ENCODE measurements at regions not wholly inside any gene's neighbourhood (a gene's known extent, or its start where the extent isn't known, plus 50 kb on each side); places are given as distances from the start of the nearest gene placed in this dataset.

DNA sequence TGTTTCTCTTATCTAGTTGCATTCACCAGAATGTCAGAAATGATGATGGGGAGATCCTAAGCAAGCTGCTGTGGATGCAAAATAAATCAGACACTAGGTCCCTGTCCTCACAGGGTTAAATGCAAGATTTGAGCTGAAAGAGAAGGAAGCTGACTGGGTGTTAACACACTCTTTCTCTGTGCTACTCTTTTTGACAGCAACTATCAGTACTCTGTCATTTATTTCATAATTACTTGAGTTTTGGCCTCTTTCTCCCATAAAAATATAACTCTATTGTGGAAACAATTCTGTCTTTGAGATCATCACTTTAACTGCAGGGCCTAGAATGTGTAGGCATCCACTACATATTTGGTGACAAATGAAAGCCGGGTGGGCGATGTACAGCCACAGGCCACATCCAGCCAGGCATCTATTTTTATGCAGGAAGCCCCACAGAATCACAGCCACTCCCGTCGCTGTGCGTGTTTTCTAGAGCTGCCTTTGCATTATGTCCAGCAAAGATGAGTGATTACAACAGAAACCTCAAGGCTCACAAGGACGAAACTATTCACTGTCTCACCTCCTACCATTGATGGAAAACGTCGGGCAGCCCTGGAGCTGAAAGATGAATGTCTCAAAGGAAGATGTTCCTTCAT is 849.0 kb downstream of the RNF144A start (continued):
- TF ChIP-seq, protein P1, sequence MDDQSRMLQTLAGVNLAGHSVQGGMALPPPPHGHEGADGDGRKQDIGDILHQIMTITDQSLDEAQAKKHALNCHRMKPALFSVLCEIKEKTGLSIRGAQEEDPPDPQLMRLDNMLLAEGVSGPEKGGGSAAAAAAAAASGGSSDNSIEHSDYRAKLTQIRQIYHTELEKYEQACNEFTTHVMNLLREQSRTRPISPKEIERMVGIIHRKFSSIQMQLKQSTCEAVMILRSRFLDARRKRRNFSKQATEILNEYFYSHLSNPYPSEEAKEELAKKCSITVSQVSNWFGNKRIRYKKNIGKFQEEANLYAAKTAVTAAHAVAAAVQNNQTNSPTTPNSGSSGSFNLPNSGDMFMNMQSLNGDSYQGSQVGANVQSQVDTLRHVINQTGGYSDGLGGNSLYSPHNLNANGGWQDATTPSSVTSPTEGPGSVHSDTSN (IDR thresholded peaks at IDR 0.05) = no peak
- TF ChIP-seq EHMT2 (IDR thresholded peaks at IDR 0.05; ENCODE audit: low read depth) (no peak), CHD4 (IDR thresholded peaks at IDR 0.05; ENCODE audit: borderline replicate concordance) (no peak), ZNF302 (CRISPR knock-in tag; IDR thresholded peaks at IDR 0.05) (no peak), EHF (CRISPR knock-in tag; IDR thresholded peaks at IDR 0.05) (no peak), JUNB (IDR thresholded peaks at IDR 0.05) (no peak), EP300 (IDR thresholded peaks at IDR 0.05) (no peak)

DNA sequence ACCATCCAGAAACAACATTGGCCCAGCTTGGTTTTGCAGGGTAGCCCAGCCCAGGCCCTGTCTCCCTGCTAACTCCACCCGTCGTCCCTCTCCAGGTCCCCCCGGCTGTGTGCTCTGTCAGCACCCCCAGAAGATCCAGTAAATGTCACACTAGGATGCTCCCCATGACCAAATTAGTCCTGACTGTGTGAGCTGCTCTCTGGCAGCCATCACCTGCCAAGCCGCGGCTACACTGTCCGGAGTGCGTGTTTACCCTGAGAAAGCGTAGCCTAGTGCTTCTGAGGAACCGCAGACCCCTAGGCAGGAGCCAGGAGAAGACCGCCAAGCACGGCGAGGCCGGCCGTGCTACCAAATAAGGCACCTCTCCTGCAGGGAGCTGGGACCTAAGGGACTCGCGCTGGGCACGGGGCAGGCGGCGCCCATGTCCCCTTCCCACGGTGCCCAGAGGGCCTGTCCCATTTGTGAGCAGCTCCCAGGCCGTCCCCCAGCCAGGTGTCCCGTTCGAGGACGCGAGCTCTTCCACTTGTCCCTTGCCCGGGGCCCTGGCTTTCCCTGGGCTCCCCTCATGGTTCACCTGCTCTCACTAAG is 849.9 kb downstream of the RNF144A start:
- CTCF ChIA-PET = interaction anchor here (0.8 kb wide), 1 partner anchor 30 kb away, joined by 3 read pairs; no protein-coding TSS in a partner anchor
- Histone ChIP-seq H3K9me3 (peaks cover 21% of the 10 kb centered on the region), H3K4me1 (no peaks in the 10 kb centered on the region), H3K27ac (no peak overlapping the region), H3K4me2 (no peak overlapping the region), H3K4me3 (no peak overlapping the region)
- peak; percentile 22 to 34; a peak in 2 of 6 replicates for ATAC-seq
- FAIRE-seq = no peak
- DNase-seq (ENCODE audit: low read depth in 1 of 2, low spot score in 1 of 2) = no peak
- POLR2A ChIA-PET = no interaction called here
- 73% methylated on average over 26 of the region's 26 CpGs for WGBS (ENCODE audit: missing lambda C conversion rate)
- TF ChIP-seq CHD2 (IDR thresholded peaks at IDR 0.05; ENCODE audit: low read length, partially characterized antibody) (no peak), RARB (CRISPR knock-in tag; IDR thresholded peaks at IDR 0.05) (no peak), ESRRA (IDR thresholded peaks at IDR 0.05; ENCODE audit: borderline replicate concordance, low read length) (no peak), CBX8 (IDR thresholded peaks at IDR 0.05) (no peak), ZFP36 (IDR thresholded peaks at IDR 0.05; ENCODE audit: borderline replicate concordance, partially characterized antibody) (no peak), POLR2AphosphoS2 (conservative IDR thresholded peaks at IDR 0.05; ENCODE audit: low read length) (no peak), ZC3H11A (IDR thresholded peaks at IDR 0.05) (no peak), NR3C1 (IDR thresholded peaks at IDR 0.05) (no peak), FOSL2 (IDR thresholded peaks at IDR 0.05) (no peak), FOSL2 (CRISPR knock-in tag; IDR thresholded peaks at IDR 0.05) (no peak), JUNB (IDR thresholded peaks at IDR 0.05) (no peak)
- TF ChIP-seq, protein P2, sequence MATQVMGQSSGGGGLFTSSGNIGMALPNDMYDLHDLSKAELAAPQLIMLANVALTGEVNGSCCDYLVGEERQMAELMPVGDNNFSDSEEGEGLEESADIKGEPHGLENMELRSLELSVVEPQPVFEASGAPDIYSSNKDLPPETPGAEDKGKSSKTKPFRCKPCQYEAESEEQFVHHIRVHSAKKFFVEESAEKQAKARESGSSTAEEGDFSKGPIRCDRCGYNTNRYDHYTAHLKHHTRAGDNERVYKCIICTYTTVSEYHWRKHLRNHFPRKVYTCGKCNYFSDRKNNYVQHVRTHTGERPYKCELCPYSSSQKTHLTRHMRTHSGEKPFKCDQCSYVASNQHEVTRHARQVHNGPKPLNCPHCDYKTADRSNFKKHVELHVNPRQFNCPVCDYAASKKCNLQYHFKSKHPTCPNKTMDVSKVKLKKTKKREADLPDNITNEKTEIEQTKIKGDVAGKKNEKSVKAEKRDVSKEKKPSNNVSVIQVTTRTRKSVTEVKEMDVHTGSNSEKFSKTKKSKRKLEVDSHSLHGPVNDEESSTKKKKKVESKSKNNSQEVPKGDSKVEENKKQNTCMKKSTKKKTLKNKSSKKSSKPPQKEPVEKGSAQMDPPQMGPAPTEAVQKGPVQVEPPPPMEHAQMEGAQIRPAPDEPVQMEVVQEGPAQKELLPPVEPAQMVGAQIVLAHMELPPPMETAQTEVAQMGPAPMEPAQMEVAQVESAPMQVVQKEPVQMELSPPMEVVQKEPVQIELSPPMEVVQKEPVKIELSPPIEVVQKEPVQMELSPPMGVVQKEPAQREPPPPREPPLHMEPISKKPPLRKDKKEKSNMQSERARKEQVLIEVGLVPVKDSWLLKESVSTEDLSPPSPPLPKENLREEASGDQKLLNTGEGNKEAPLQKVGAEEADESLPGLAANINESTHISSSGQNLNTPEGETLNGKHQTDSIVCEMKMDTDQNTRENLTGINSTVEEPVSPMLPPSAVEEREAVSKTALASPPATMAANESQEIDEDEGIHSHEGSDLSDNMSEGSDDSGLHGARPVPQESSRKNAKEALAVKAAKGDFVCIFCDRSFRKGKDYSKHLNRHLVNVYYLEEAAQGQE (IDR thresholded peaks at IDR 0.05) = no peak
- TF ChIP-seq, protein P3, sequence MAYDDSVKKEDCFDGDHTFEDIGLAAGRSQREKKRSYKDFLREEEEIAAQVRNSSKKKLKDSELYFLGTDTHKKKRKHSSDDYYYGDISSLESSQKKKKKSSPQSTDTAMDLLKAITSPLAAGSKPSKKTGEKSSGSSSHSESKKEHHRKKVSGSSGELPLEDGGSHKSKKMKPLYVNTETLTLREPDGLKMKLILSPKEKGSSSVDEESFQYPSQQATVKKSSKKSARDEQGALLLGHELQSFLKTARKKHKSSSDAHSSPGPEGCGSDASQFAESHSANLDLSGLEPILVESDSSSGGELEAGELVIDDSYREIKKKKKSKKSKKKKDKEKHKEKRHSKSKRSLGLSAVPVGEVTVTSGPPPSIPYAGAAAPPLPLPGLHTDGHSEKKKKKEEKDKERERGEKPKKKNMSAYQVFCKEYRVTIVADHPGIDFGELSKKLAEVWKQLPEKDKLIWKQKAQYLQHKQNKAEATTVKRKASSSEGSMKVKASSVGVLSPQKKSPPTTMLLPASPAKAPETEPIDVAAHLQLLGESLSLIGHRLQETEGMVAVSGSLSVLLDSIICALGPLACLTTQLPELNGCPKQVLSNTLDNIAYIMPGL (CRISPR knock-in tag; IDR thresholded peaks at IDR 0.05; ENCODE audit: borderline replicate concordance) = no peak

DNA sequence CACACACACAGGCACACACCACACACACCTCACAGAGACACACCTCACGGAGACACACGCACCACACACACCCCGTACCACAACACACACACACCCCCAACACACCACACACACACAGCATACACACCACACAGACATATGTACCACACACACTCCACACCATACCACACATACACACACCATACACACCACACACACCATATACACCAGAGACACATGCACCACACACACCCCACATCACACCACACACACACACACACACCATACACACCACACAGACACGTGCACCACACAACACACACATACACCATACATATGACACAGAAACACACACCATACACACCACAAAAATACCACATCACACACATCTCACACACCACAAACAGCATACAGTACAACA is 850.7 kb downstream of the RNF144A start:
- H3K4me1 ChIP-seq = no peaks in the 10 kb centered on the region
- H3K4me3 ChIP-seq = no peak overlapping the region
- ChIA-PET POLR2A (no interaction called here), CTCF (no interaction called here)
- WGBS (ENCODE audit: missing lambda C conversion rate) = 57% methylated on average over 4 of the region's 4 CpGs
- H3K9me3 ChIP-seq = peaks cover 17% of the 10 kb centered on the region
- FAIRE-seq (no peak), DNase-seq (ENCODE audit: low read depth in 1 of 2, low spot score in 1 of 2) (no peak), ATAC-seq (no peak)
- TF ChIP-seq HOXB13 (CRISPR knock-in tag; IDR thresholded peaks at IDR 0.05; ENCODE audit: low read depth) = no peak
- TF ChIP-seq, protein P4, sequence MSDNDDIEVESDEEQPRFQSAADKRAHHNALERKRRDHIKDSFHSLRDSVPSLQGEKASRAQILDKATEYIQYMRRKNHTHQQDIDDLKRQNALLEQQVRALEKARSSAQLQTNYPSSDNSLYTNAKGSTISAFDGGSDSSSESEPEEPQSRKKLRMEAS (IDR thresholded peaks at IDR 0.05) = no peak
- no peak for TF ChIP-seq CEBPB (IDR thresholded peaks at IDR 0.05)
- TF ChIP-seq TP53 (CRISPR knock-in tag; IDR thresholded peaks at IDR 0.05) = no peak
- TF ChIP-seq HOXA7 (CRISPR knock-in tag; IDR thresholded peaks at IDR 0.05) = no peak
- TF ChIP-seq, protein P5, sequence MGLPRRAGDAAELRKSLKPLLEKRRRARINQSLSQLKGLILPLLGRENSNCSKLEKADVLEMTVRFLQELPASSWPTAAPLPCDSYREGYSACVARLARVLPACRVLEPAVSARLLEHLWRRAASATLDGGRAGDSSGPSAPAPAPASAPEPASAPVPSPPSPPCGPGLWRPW (IDR thresholded peaks at IDR 0.05) = no peak
- TF ChIP-seq MAFK (IDR thresholded peaks at IDR 0.05; ENCODE audit: partially characterized antibody) = no peak
- TF ChIP-seq POLR2A (IDR thresholded peaks at IDR 0.05; ENCODE audit: low read length) = no peak
- no peak for TF ChIP-seq KDM5A (IDR thresholded peaks at IDR 0.05)
- TF ChIP-seq MYC (IDR thresholded peaks at IDR 0.05; ENCODE audit: borderline replicate concordance, low read length) = no peak
- no peak for TF ChIP-seq JUN (IDR thresholded peaks at IDR 0.05)
- TF ChIP-seq CBX8 (IDR thresholded peaks at IDR 0.05) = no peak
- no peak for TF ChIP-seq TFCP2L1 (CRISPR knock-in tag; IDR thresholded peaks at IDR 0.05)
- no peak for TF ChIP-seq FOXS1 (CRISPR knock-in tag; IDR thresholded peaks at IDR 0.05)
- H3K4me2 ChIP-seq = no peak overlapping the region
- no peak overlapping the region for H3K27ac ChIP-seq
